PC-3 (cell line): ENCODE measurements at regions not wholly inside any gene's neighbourhood (a gene's known extent, or its start where the extent isn't known, plus 50 kb on each side); places are given as distances from the start of the nearest gene placed in this dataset.
A peak's percentile ranks its signal among the peaks of the same experiment; 100 is the strongest.
"Not testable (repeated sequence)": the region's sequence is repeated elsewhere in the genome, so short reads cannot be mapped to it uniquely, and the experiment has no call there.

Experiments
- ATAC-seq: fragments of 200-7000 bp; cut with Tn5 transposase; 2 replicates; pipeline ENCODE4 v1.9.1; 2020; ENCODE audit warnings: mild to moderate bottlenecking, moderate library complexity
- BruUV-seq: library from RNA; stranded (reverse); fragments of 400-500 nt; replicated peaks from 2 replicates; lab custom pipeline; 2021; lab: Mats Ljungman, UMichigan
- CTCF ChIA-PET: fragments of 300-600 bp; sonication (Branson Sonifier 250); formaldehyde crosslinking; loops from one replicate; lab custom pipeline; 2022; ENCODE audit warnings: antibody characterized with exemption; lab: Charles Lee
- POLR2A ChIA-PET: fragments of 300-600 bp; sonication (Branson Sonifier 250); formaldehyde crosslinking; loops from one replicate; lab custom pipeline; 2022; ENCODE audit warnings: antibody characterized with exemption; ENCODE audit not compliant: unreplicated experiment; lab: Charles Lee
- DNase-seq: peaks from one replicate; pipeline ENCODE4 v3.0.0-alpha.2; 2015
- H2AFZ ChIP-seq: fragments of 300-600 bp; sonication (generic); 2 replicates; pipeline ENCODE4 v1.6.0; 2016; ENCODE audit warnings: antibody characterized with exemption, low read length
- H3F3A ChIP-seq: fragments of 300-600 bp; sonication (generic); one replicate; pipeline ENCODE4 v1.6.0; 2017; ENCODE audit warnings: antibody characterized with exemption, low read length, control low read depth, mild to moderate bottlenecking; ENCODE audit not compliant: unreplicated experiment
- H3K27ac ChIP-seq: fragments of 300-600 bp; sonication (generic); 2 replicates; pipeline ENCODE4 v1.5.1; 2016; ENCODE audit warnings: mild to moderate bottlenecking, low read length
- H3K27me3 ChIP-seq: fragments of 300-600 bp; sonication (generic); 2 replicates; pipeline ENCODE4 v1.6.1; 2016; ENCODE audit warnings: low read length, mixed read lengths
- H3K36me3 ChIP-seq: fragments of 300-600 bp; sonication (generic); 2 replicates; pipeline ENCODE4 v1.6.1; 2016; ENCODE audit warnings: low read depth, mixed run types, low read length, mixed read lengths
- H3K4me1 ChIP-seq: fragments of 300-600 bp; sonication (generic); 2 replicates; pipeline ENCODE4 v1.5.1; 2016; ENCODE audit warnings: low read length; ENCODE audit not compliant: insufficient read depth
- H3K4me2 ChIP-seq: fragments of 300-600 bp; sonication (generic); 2 replicates; pipeline ENCODE4 v1.6.0; 2016; ENCODE audit warnings: low read length
- H3K4me3 ChIP-seq: fragments of 300-600 bp; sonication (generic); 2 replicates; pipeline ENCODE4 v1.5.1; 2016; ENCODE audit warnings: mild to moderate bottlenecking, low read length, mixed read lengths
- H3K79me2 ChIP-seq: fragments of 300-600 bp; sonication (generic); 2 replicates; pipeline ENCODE4 v1.6.1; 2017; ENCODE audit warnings: low read length, mixed read lengths
- H3K9ac ChIP-seq: fragments of 300-600 bp; sonication (generic); 2 replicates; pipeline ENCODE4 v1.6.0; 2016; ENCODE audit warnings: mild to moderate bottlenecking, low read length
- H3K9me2 ChIP-seq: fragments of 300-600 bp; sonication (generic); replicated peaks from 2 replicates; pipeline ENCODE4 v1.6.1; 2016; ENCODE audit warnings: mixed run types, low read length, mixed read lengths
- H3K9me3 ChIP-seq: fragments of 300-600 bp; sonication (generic); 2 replicates; pipeline ENCODE4 v1.6.1; 2016; ENCODE audit warnings: low read length, mixed read lengths
- H4K20me1 ChIP-seq: fragments of 300-600 bp; sonication (generic); 2 replicates; pipeline ENCODE4 v1.6.1; 2016; ENCODE audit warnings: low read length, mixed read lengths
- EZH2 ChIP-seq: fragments of 300-600 bp; sonication (generic); IDR thresholded peaks from one replicate; pipeline ENCODE4 v1.6.1; 2017; ENCODE audit warnings: antibody characterized with exemption, mild to moderate bottlenecking, low read length; ENCODE audit not compliant: unreplicated experiment
- EZH2phosphoT487 ChIP-seq: fragments of 300-600 bp; sonication (generic); IDR thresholded peaks from 2 replicates; pipeline ENCODE4 v1.6.1; 2018; ENCODE audit warnings: mild to moderate bottlenecking, antibody characterized with exemption, low read length, borderline replicate concordance
- intact Hi-C: fragments of 100-400 bp; cut with micrococcal nuclease; formaldehyde crosslinking; loops from 2 replicates; pipeline ENCODE4 v1.9.0; 2023
- TF ChIP-seq, protein P1 (sequence below): fragments of 300-600 bp; sonication (generic); conservative IDR thresholded peaks from 2 replicates; pipeline ENCODE4 v1.5.1; 2017; ENCODE audit warnings: antibody characterized with exemption, low read depth, mild to moderate bottlenecking, low read length

DNA sequence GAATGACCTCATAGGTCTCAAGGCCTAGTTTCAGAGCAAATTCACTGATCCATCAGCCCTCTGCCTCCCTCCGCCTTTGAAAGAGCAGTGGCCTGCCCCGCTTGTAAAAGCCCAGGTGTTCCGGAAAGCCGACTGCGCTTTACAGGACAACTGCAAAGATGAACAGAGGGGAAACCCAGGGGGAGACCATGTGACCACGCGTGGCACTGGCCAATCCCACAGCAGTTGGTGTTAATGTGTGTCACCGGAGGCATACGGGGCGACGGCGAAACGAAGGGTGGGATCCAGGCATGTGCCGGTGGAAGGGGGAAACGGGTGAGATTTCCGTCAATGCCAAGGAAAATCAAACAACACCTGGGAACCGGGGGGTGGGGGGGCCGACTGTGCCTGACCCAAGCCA lies 684.4 kb upstream of the TPTE start:
- H3K4me2 ChIP-seq, H3K27ac ChIP-seq, H4K20me1 ChIP-seq, H3K4me1 ChIP-seq, H3K9me2 ChIP-seq, intact Hi-C loops, H3K36me3 ChIP-seq, H3K27me3 ChIP-seq, H3F3A ChIP-seq, H3K4me3 ChIP-seq, H2AFZ ChIP-seq, ATAC-seq, POLR2A ChIA-PET, BruUV-seq, H3K9ac ChIP-seq, H3K79me2 ChIP-seq, CTCF ChIA-PET: not testable (repeated sequence)
- peak; percentile 0 for DNase-seq
- H3K9me3 ChIP-seq = peaks cover 28% of the 10 kb centered on the region

DNA sequence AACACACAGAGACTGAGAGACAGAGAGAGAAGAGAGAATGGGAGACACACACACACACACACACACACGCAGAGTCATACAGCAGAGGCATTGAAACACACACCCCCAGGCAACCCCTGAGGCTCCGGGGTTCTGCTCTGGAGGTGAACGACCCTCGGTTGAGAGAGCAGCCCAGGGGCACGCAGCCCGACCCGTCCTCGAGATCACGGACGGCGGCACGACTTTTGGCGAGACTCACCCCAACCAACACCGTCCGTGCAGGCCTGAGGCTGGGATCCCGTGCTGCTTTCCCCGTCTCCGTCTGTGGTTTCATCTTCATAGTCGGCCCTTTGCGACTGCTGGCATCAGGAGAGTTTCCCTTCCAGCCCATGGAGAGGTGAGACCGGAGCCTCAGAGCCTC lies 683.9 kb upstream of the TPTE start:
- H2AFZ ChIP-seq, POLR2A ChIA-PET: not testable (repeated sequence)
- peak; percentile 0 for DNase-seq

DNA sequence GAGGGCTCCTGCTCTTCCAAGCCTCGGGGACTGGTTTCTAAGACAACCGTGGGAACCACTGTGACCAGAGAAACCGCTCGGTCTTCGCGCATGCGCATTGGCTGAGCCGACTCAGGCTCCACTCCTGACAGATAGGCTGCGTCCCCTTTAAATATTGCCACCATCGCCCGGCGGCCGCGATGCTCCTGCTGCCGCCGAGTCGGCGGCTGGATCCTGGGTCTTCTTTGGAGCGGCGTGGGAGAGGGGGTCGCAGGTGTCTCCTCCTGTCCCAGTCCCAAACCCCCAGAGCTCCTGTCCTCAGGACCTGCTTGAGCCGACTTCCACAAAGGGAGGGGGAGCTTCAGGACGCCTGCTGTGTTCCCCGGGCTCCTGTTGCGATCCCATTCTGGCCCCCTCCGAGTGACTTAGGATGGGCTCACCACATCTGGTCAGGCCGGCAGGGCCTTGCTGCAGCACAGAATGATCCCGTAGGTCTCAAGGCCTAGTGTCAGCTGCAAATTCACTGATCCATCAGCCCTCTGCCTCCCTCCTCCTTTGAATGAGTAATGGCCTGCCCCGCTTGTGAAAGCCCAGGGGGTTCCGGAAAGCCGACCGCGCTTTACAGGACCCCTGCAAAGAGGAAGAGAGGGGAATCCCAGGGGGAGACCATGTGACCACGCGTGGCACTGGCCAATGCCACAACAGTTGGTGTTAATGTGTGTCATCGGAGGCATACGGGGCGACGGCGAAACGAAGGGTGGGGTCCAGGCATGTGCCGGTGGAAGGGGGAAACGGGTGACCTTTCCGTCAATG lies 683.2 kb upstream of the TPTE start:
- no TSS peak for BruUV-seq
- no peaks in the 10 kb centered on the region for H3K36me3 ChIP-seq
- POLR2A ChIA-PET = no interaction called here

More for the DNA sequence above, 683.9 kb upstream of the TPTE start:
- H3K9ac ChIP-seq, H3K4me3 ChIP-seq, H3K9me2 ChIP-seq, H4K20me1 ChIP-seq, intact Hi-C loops, H3K4me2 ChIP-seq, BruUV-seq, H3K4me1 ChIP-seq, H3F3A ChIP-seq, H3K27ac ChIP-seq, CTCF ChIA-PET, H3K79me2 ChIP-seq, H3K36me3 ChIP-seq, H3K27me3 ChIP-seq, ATAC-seq: not testable (repeated sequence)
- peaks cover 28% of the 10 kb centered on the region for H3K9me3 ChIP-seq

More for the DNA sequence above, 683.2 kb upstream of the TPTE start:
- CTCF ChIA-PET = no interaction called here
- H3K9me2 ChIP-seq = no peaks in the 10 kb centered on the region
- no peaks in the 10 kb centered on the region for H3K79me2 ChIP-seq
- no peak for TF ChIP-seq EZH2
- TF ChIP-seq, protein P1, sequence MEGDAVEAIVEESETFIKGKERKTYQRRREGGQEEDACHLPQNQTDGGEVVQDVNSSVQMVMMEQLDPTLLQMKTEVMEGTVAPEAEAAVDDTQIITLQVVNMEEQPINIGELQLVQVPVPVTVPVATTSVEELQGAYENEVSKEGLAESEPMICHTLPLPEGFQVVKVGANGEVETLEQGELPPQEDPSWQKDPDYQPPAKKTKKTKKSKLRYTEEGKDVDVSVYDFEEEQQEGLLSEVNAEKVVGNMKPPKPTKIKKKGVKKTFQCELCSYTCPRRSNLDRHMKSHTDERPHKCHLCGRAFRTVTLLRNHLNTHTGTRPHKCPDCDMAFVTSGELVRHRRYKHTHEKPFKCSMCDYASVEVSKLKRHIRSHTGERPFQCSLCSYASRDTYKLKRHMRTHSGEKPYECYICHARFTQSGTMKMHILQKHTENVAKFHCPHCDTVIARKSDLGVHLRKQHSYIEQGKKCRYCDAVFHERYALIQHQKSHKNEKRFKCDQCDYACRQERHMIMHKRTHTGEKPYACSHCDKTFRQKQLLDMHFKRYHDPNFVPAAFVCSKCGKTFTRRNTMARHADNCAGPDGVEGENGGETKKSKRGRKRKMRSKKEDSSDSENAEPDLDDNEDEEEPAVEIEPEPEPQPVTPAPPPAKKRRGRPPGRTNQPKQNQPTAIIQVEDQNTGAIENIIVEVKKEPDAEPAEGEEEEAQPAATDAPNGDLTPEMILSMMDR = no peak
- no peak for TF ChIP-seq EZH2phosphoT487
- H3K27me3 ChIP-seq = no peaks in the 10 kb centered on the region
- intact Hi-C loops = no loop called here
- peaks cover 28% of the 10 kb centered on the region for H3K9me3 ChIP-seq
- no peak overlapping the region for H3K9ac ChIP-seq
- no peaks in the 10 kb centered on the region for H4K20me1 ChIP-seq
- no peak overlapping the region for H3K27ac ChIP-seq
- H2AFZ ChIP-seq = no peak overlapping the region
- no peaks in the 10 kb centered on the region for H3F3A ChIP-seq
- no peaks in the 10 kb centered on the region for H3K4me1 ChIP-seq
- H3K4me2 ChIP-seq = no peak overlapping the region
- no peak for ATAC-seq
- H3K4me3 ChIP-seq = no peak overlapping the region
- DNase-seq = peak; percentile 0
